ENCODE measurements at regions not wholly inside any gene's neighbourhood (a gene's known extent, or its start where the extent isn't known, plus 50 kb on each side); places are given as distances from the start of the nearest gene placed in this dataset.

DNA sequence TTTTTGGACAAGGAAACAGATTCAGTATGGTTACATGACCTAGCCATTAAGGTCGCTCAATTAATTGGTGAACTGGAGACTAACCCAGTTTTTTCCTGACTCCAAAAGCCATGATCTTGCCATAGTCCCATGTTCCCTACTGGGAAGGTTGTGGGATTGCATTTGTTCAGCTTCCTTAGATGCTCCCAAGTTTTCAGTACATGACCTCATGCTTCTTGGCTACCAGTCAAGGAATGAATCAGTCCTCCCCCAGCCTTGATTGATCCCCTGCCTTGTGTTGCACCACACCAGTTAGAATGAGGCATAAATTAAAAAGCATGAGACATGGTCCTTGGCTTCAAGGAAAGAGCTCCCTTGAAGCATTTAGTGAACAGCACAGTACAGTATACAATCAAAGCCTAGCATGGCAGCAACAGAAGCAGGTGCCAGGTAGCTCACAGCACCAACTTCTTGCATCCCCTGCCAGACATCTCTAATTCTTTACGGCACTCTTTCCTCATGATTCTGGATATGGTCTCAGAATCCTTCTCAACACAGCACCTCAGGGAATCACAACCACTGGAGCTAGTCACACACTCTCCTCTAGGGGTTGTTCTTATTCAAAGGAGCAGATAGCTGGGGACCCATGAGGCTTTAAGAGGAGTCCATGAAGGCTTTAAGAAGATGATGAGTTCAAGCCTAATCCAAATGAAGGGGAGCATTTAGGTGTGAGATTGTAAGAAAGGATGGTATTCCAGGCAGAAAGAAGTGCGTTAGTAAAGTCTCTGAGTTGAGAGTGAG is 295.5 kb upstream of the CLINT1 start:
- ChIA-PET CTCF (no interaction called here), POLR2A (ENCODE audit: unreplicated experiment) (no interaction called here)
- Histone ChIP-seq H3K9me2 (ENCODE audit: insufficient read depth) (no peaks in the 10 kb centered on the region), H3K4me2 (no peak overlapping the region), H3K4me1 (replicated peaks; ENCODE audit: insufficient read depth) (no peaks in the 10 kb centered on the region), H3F3A (ENCODE audit: insufficient read depth, low read depth) (no peaks in the 10 kb centered on the region), H3K4me3 (no peak overlapping the region), H3K27ac (no peak overlapping the region), H3K36me3 (ENCODE audit: low read depth) (no peaks in the 10 kb centered on the region), H4K20me1 (ENCODE audit: insufficient read depth) (no peaks in the 10 kb centered on the region), H2AFZ (no peak overlapping the region), H3K9me3 (ENCODE audit: insufficient read depth, low read depth) (no peaks in the 10 kb centered on the region), H3K79me2 (ENCODE audit: low read depth) (no peaks in the 10 kb centered on the region), H3K27me3 (ENCODE audit: insufficient read depth, low read depth) (0 out of 2 replicates have a peak, but pooled peaks cover 11% of the 10 kb centered on the region)
- no peak for DNase-seq
- no TSS peak for BruUV-seq (replicated peaks)
- TF ChIP-seq, protein P1, sequence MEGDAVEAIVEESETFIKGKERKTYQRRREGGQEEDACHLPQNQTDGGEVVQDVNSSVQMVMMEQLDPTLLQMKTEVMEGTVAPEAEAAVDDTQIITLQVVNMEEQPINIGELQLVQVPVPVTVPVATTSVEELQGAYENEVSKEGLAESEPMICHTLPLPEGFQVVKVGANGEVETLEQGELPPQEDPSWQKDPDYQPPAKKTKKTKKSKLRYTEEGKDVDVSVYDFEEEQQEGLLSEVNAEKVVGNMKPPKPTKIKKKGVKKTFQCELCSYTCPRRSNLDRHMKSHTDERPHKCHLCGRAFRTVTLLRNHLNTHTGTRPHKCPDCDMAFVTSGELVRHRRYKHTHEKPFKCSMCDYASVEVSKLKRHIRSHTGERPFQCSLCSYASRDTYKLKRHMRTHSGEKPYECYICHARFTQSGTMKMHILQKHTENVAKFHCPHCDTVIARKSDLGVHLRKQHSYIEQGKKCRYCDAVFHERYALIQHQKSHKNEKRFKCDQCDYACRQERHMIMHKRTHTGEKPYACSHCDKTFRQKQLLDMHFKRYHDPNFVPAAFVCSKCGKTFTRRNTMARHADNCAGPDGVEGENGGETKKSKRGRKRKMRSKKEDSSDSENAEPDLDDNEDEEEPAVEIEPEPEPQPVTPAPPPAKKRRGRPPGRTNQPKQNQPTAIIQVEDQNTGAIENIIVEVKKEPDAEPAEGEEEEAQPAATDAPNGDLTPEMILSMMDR (conservative IDR thresholded peaks at IDR 0.05), result no peak
- TF ChIP-seq EZH2 (IDR thresholded peaks at IDR 0.05; ENCODE audit: low read depth), result no peak
- intact Hi-C loops (cut with micrococcal nuclease; ENCODE audit: unreplicated experiment), result no loop called here

DNA sequence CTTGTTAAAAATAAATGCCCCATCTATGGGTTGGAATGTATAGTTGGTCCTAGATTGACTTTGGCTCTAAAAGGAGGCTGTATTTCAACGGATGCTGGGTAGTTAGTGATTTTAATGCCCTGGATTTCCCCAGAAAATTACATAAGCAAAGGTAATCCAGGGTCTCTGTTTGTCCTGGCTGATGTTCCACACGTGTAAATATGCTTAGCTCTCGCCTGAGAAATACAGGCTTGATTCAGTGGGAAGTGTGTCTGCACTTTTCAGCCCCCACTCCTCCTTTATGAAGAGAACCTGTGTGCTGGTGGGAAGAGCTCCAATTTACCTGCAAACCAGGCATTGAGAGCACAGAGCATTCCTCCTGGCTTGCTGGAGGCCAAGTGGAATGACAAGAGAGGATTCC is 294.6 kb upstream of the CLINT1 start:
- POLR2A ChIA-PET (ENCODE audit: unreplicated experiment), result no interaction called here
- Histone ChIP-seq H3K27me3 (ENCODE audit: insufficient read depth, low read depth) (0 out of 2 replicates have a peak, but pooled peaks cover 11% of the 10 kb centered on the region), H4K20me1 (ENCODE audit: insufficient read depth) (no peaks in the 10 kb centered on the region)

GRCh38 chr5:158152136-158152535 is 293.2 kb upstream of the CLINT1 start:
- intact Hi-C loops (cut with micrococcal nuclease; ENCODE audit: unreplicated experiment), result no loop called here
- no peak for DNase-seq
- H3K4me1 ChIP-seq (replicated peaks; ENCODE audit: insufficient read depth), result no peaks in the 10 kb centered on the region
- H3K9me2 ChIP-seq (ENCODE audit: insufficient read depth), result no peaks in the 10 kb centered on the region
- no peak for TF ChIP-seq EZH2 (IDR thresholded peaks at IDR 0.05; ENCODE audit: low read depth)
- TF ChIP-seq, protein P1 (conservative IDR thresholded peaks at IDR 0.05), result no peak
- no peaks in the 10 kb centered on the region for H4K20me1 ChIP-seq (ENCODE audit: insufficient read depth)
- H3K4me2 ChIP-seq, result no peak overlapping the region
- no peak overlapping the region for H3K27ac ChIP-seq
- no peak overlapping the region for H2AFZ ChIP-seq
- H3K79me2 ChIP-seq (ENCODE audit: low read depth), result no peaks in the 10 kb centered on the region
- H3K4me3 ChIP-seq, result no peak overlapping the region
- H3K9me3 ChIP-seq (ENCODE audit: insufficient read depth, low read depth), result no peaks in the 10 kb centered on the region
- ChIA-PET CTCF (no interaction called here), POLR2A (ENCODE audit: unreplicated experiment) (no interaction called here)
- no peaks in the 10 kb centered on the region for H3K36me3 ChIP-seq (ENCODE audit: low read depth)
- H3F3A ChIP-seq (ENCODE audit: insufficient read depth, low read depth), result no peaks in the 10 kb centered on the region
- BruUV-seq (replicated peaks), result no TSS peak
- 0 out of 2 replicates have a peak, but pooled peaks cover 11% of the 10 kb centered on the region for H3K27me3 ChIP-seq (ENCODE audit: insufficient read depth, low read depth)

More for the DNA sequence above, 294.6 kb upstream of the CLINT1 start:
- no peak for DNase-seq
- no peaks in the 10 kb centered on the region for H3K4me1 ChIP-seq (replicated peaks; ENCODE audit: insufficient read depth)
- intact Hi-C loops (cut with micrococcal nuclease; ENCODE audit: unreplicated experiment), result no loop called here
- no peak overlapping the region for H3K27ac ChIP-seq
- CTCF ChIA-PET, result no interaction called here
- TF ChIP-seq, protein P1 (conservative IDR thresholded peaks at IDR 0.05), result no peak
- no peak for TF ChIP-seq EZH2 (IDR thresholded peaks at IDR 0.05; ENCODE audit: low read depth)
- H3F3A ChIP-seq (ENCODE audit: insufficient read depth, low read depth), result no peaks in the 10 kb centered on the region
- no peak overlapping the region for H2AFZ ChIP-seq
- H3K4me3 ChIP-seq, result no peak overlapping the region
- no peaks in the 10 kb centered on the region for H3K9me2 ChIP-seq (ENCODE audit: insufficient read depth)
- no peaks in the 10 kb centered on the region for H3K9me3 ChIP-seq (ENCODE audit: insufficient read depth, low read depth)
- no peak overlapping the region for H3K4me2 ChIP-seq
- no TSS peak for BruUV-seq (replicated peaks)
- H3K79me2 ChIP-seq (ENCODE audit: low read depth), result no peaks in the 10 kb centered on the region
- no peaks in the 10 kb centered on the region for H3K36me3 ChIP-seq (ENCODE audit: low read depth)
